ENCODE measurements at regions not wholly inside any gene's neighbourhood (a gene's known extent, or its start where the extent isn't known, plus 50 kb on each side); places are given as distances from the start of the nearest gene placed in this dataset.

GRCh38 chr1:54486907-54487306 lies 61.1 kb upstream of the ACOT11 start (continued):
- no peak for TF ChIP-seq STAT6 (CRISPR knock-in tag; conservative IDR thresholded peaks at IDR 0.05; ENCODE audit: low read depth)
- no peak for TF ChIP-seq FOXP4 (CRISPR knock-in tag; IDR thresholded peaks at IDR 0.05)
- no peak for TF ChIP-seq NR2C2 (CRISPR knock-in tag; IDR thresholded peaks at IDR 0.05)
- TF ChIP-seq ETV6 (CRISPR knock-in tag; IDR thresholded peaks at IDR 0.05), result no peak
- TF ChIP-seq ERG (CRISPR knock-in tag; IDR thresholded peaks at IDR 0.05), result no peak
- no peak for TF ChIP-seq ZNF425 (CRISPR knock-in tag; conservative IDR thresholded peaks at IDR 0.05)
- no peak for TF ChIP-seq ATF3 (CRISPR knock-in tag; conservative IDR thresholded peaks at IDR 0.05)

- no peaks in the 10 kb centered on the region for H3K36me3 Mint-ChIP-seq
- H3K4me3 Mint-ChIP-seq, result no peak overlapping the region
- DNase-seq (ENCODE audit: low spot score) (no peak), ATAC-seq (no peak)
- peaks cover 44% of the 10 kb centered on the region for H3K4me1 Mint-ChIP-seq
- H3K9me3 Mint-ChIP-seq, result no peaks in the 10 kb centered on the region
- peaks cover 13% of the 10 kb centered on the region for H3K27me3 Mint-ChIP-seq (ENCODE audit: low read depth)
- H3K27ac Mint-ChIP-seq, result no peak overlapping the region; the same call in 1 of the 2 replicates
- ChIA-PET CTCF (interaction anchor here (0.6 to 5.6 kb wide), 3 partner anchors 80 to 550 kb away, joined by 3 to 145 read pairs (median 3); partner anchors contain the start of gene SSBP3), POLR2A (interaction anchor here (1.6 to 7.7 kb wide), 2 partner anchors 10 to 79 kb away, joined by 3 to 127 read pairs; partner anchors contain the start of gene SSBP3)
- TF ChIP-seq GRHL2 (CRISPR knock-in tag; IDR thresholded peaks at IDR 0.05; ENCODE audit: insufficient replicate concordance, severe bottlenecking), result no peak
- TF ChIP-seq MXD4 (CRISPR knock-in tag; IDR thresholded peaks at IDR 0.05; ENCODE audit: borderline replicate concordance), result no peak
- no peak for TF ChIP-seq AFF4 (CRISPR knock-in tag; IDR thresholded peaks at IDR 0.05; ENCODE audit: borderline replicate concordance)
- no peak for TF ChIP-seq ZNF281 (CRISPR knock-in tag; IDR thresholded peaks at IDR 0.05)
- TF ChIP-seq ZNF317 (CRISPR knock-in tag; IDR thresholded peaks at IDR 0.05; ENCODE audit: borderline replicate concordance, low read depth), result no peak
- no peak for TF ChIP-seq ARID4B (CRISPR knock-in tag; IDR thresholded peaks at IDR 0.05; ENCODE audit: borderline replicate concordance)
- TF ChIP-seq JUN (CRISPR knock-in tag; IDR thresholded peaks at IDR 0.05), result no peak
- no peak for TF ChIP-seq HMGA2 (CRISPR knock-in tag; IDR thresholded peaks at IDR 0.05)
These were observed 62.6 kb upstream of the ACOT11 start for GRCh38 chr1:54485416-54485815.
